ENCODE measurements at regions not wholly inside any gene's neighbourhood (a gene's known extent, or its start where the extent isn't known, plus 50 kb on each side); places are given as distances from the start of the nearest gene placed in this dataset.

GRCh38 chr6:132961610-132962009 is 147.2 kb downstream of the RPS12 start:
- TF ChIP-seq POLR2AphosphoS5 (IDR thresholded peaks at IDR 0.05) (no peak), CTCF (IDR thresholded peaks at IDR 0.05) (no peak), POLR2A (IDR thresholded peaks at IDR 0.05) (no peak)
